H9 (cell line): ENCODE measurements at regions not wholly inside any gene's neighbourhood (a gene's known extent, or its start where the extent isn't known, plus 50 kb on each side); places are given as distances from the start of the nearest gene placed in this dataset.

Source experiments
- DNase-seq: peaks from one replicate; pipeline ENCODE4 v3.0.0-alpha.2; 2017
- H2AFZ ChIP-seq: one replicate; pipeline ENCODE4 v1.6.1; 2013; ENCODE audit warnings: mild to moderate bottlenecking, low read length, control low read depth, moderate library complexity
- H2AK5ac ChIP-seq: 2 replicates; pipeline ENCODE4 v1.6.1; 2013; ENCODE audit warnings: low read length, control low read depth, mixed read lengths; ENCODE audit not compliant: insufficient read length
- H2BK120ac ChIP-seq: one replicate; pipeline ENCODE4 v1.6.1; 2013; ENCODE audit warnings: low read depth, mild to moderate bottlenecking, low read length, control low read depth, inconsistent platforms; ENCODE audit not compliant: poor library complexity, severe bottlenecking
- H2BK12ac ChIP-seq: 2 replicates; pipeline ENCODE4 v1.6.1; 2013; ENCODE audit warnings: low read length, control low read depth, mixed read lengths, low read depth; ENCODE audit not compliant: insufficient read length
- H2BK15ac ChIP-seq: 2 replicates; pipeline ENCODE4 v1.6.1; 2013; ENCODE audit warnings: low read depth, low read length, control low read depth
- H2BK20ac ChIP-seq: one replicate; pipeline ENCODE4 v1.6.1; 2013; ENCODE audit warnings: low read depth, mild to moderate bottlenecking, low read length, control low read depth, inconsistent platforms; ENCODE audit not compliant: poor library complexity, severe bottlenecking
- H2BK5ac ChIP-seq: 2 replicates; pipeline ENCODE4 v1.6.1; 2013; ENCODE audit warnings: low read length, control low read depth, mixed read lengths; ENCODE audit not compliant: insufficient read length
- H3K14ac ChIP-seq: 2 replicates; pipeline ENCODE4 v1.6.1; 2013; ENCODE audit warnings: low read length, control low read depth; ENCODE audit not compliant: insufficient read depth
- H3K18ac ChIP-seq: 2 replicates; pipeline ENCODE4 v1.6.1; 2013; ENCODE audit warnings: low read depth, mild to moderate bottlenecking, mixed read lengths, low read length, control low read depth; ENCODE audit not compliant: insufficient read length
- H3K23ac ChIP-seq: 2 replicates; pipeline ENCODE4 v1.6.1; 2013; ENCODE audit warnings: low read length, control low read depth, mixed read lengths, low read depth; ENCODE audit not compliant: insufficient read length
- H3K23me2 ChIP-seq: 2 replicates; pipeline ENCODE4 v1.6.1; 2013; ENCODE audit warnings: low read depth, mild to moderate bottlenecking, mixed read lengths, low read length, control low read depth; ENCODE audit not compliant: insufficient read length, poor library complexity, severe bottlenecking
- H3K27ac ChIP-seq: 2 replicates; pipeline ENCODE4 v1.5.1; 2013; ENCODE audit warnings: low read length, control low read depth, mixed read lengths, low read depth; ENCODE audit not compliant: insufficient read length
- H3K27me3 ChIP-seq: 2 replicates; pipeline ENCODE4 v1.6.1; 2013; ENCODE audit warnings: low read length, control low read depth, inconsistent platforms; ENCODE audit not compliant: insufficient read depth
- H3K4ac ChIP-seq: 2 replicates; pipeline ENCODE4 v1.6.1; 2013; ENCODE audit warnings: low read depth, mild to moderate bottlenecking, control low read depth, inconsistent platforms, low read length, moderate library complexity
- H3K4me1 ChIP-seq: 2 replicates; pipeline ENCODE4 v1.6.1; 2013; ENCODE audit warnings: low read length, control low read depth, inconsistent platforms; ENCODE audit not compliant: insufficient read depth
- H3K4me2 ChIP-seq: 2 replicates; pipeline ENCODE4 v1.6.1; 2013; ENCODE audit warnings: low read length, control low read depth, mixed read lengths; ENCODE audit not compliant: insufficient read length, insufficient read depth
- H3K56ac ChIP-seq: 2 replicates; pipeline ENCODE4 v1.6.1; 2013; ENCODE audit warnings: low read depth, mild to moderate bottlenecking, mixed read lengths, low read length, control low read depth; ENCODE audit not compliant: insufficient read length
- H3K79me1 ChIP-seq: 2 replicates; pipeline ENCODE4 v1.6.1; 2013; ENCODE audit warnings: low read depth, mild to moderate bottlenecking, moderate library complexity, low read length, control low read depth, inconsistent platforms; ENCODE audit not compliant: insufficient read depth, poor library complexity, severe bottlenecking
- H3K79me2 ChIP-seq: 2 replicates; pipeline ENCODE4 v1.6.1; 2013; ENCODE audit warnings: low read length, control low read depth, inconsistent platforms; ENCODE audit not compliant: insufficient read depth
- H3K9ac ChIP-seq: 2 replicates; pipeline ENCODE4 v1.6.1; 2013; ENCODE audit warnings: low read length, control low read depth, mixed read lengths; ENCODE audit not compliant: insufficient read length; ENCODE audit errors: extremely low read depth
- H3K9me3 ChIP-seq: one replicate; pipeline ENCODE4 v1.6.1; 2013; ENCODE audit warnings: low read depth, low read length, inconsistent platforms; ENCODE audit not compliant: control insufficient read depth
- H3T11ph ChIP-seq: one replicate; pipeline ENCODE4 v1.6.1; 2013; ENCODE audit warnings: mild to moderate bottlenecking, low read length, control low read depth, inconsistent platforms
- H4K20me1 ChIP-seq: one replicate; pipeline ENCODE4 v1.6.1; 2013; ENCODE audit not compliant: control insufficient read depth, insufficient read length, insufficient read depth
- H4K5ac ChIP-seq: 2 replicates; pipeline ENCODE4 v1.6.1; 2013; ENCODE audit warnings: low read depth, mild to moderate bottlenecking, mixed read lengths, low read length, control low read depth; ENCODE audit not compliant: insufficient read length
- H4K8ac ChIP-seq: replicated peaks from 2 replicates; pipeline ENCODE4 v1.6.1; 2013; ENCODE audit warnings: low read length, control low read depth, mixed read lengths, low read depth; ENCODE audit not compliant: insufficient read length
- H4K91ac ChIP-seq: 2 replicates; pipeline ENCODE4 v1.6.1; 2013; ENCODE audit warnings: low read depth, mild to moderate bottlenecking, moderate library complexity, mixed read lengths, low read length, control low read depth; ENCODE audit not compliant: insufficient read length
- H3K27ac Mint-ChIP-seq, 3 experiments: 2 replicates in 2 of 3; 3 replicates in 1 of 3; pipeline ENCODE4 v1.8.0; 2020 to 2021; ENCODE audit warnings: mixed read lengths in 3 of 3, mild to moderate bottlenecking in 1 of 3, moderate library complexity in 1 of 3
- H3K27me3 Mint-ChIP-seq: 2 replicates; pipeline ENCODE4 v1.8.0; 2021; ENCODE audit warnings: low read depth, mild to moderate bottlenecking, moderate library complexity, mixed read lengths
- H3K36me3 Mint-ChIP-seq, 3 experiments: 2 replicates in 2 of 3; 3 replicates in 1 of 3; pipeline ENCODE4 v1.8.0; 2020 to 2021; ENCODE audit warnings: low read depth in 3 of 3, mixed read lengths in 3 of 3; ENCODE audit not compliant: insufficient read depth in 1 of 3
- H3K4me1 Mint-ChIP-seq, 2 experiments: 2 replicates each; pipeline ENCODE4 v1.8.0; 2020; ENCODE audit warnings: mixed read lengths in 2 of 2
- H3K4me3 Mint-ChIP-seq, 2 experiments: 2 replicates in 1 of 2; 3 replicates in 1 of 2; pipeline ENCODE4 v1.8.0; 2020 to 2021; ENCODE audit warnings: mild to moderate bottlenecking in 2 of 2, mixed read lengths in 2 of 2, moderate library complexity in 1 of 2
- H3K9me3 Mint-ChIP-seq, 2 experiments: 2 replicates in 1 of 2; 3 replicates in 1 of 2; pipeline ENCODE4 v1.8.0; 2020; ENCODE audit warnings: mild to moderate bottlenecking in 2 of 2, mixed read lengths in 2 of 2, moderate library complexity in 1 of 2
- CTCF ChIP-seq: fragments of 200-600 bp; sonication (generic); conservative IDR thresholded peaks from 3 replicates; pipeline ENCODE4 v1.8.0; 2021; ENCODE audit warnings: antibody characterized with exemption, mild to moderate bottlenecking
- WGBS: extraction: QIAGEN DNeasy Blood & Tissue Kit; methylation state at CpG from one replicate; pipeline ENCODE4 v1.1.7; 2013; ENCODE audit warnings: missing lambda C conversion rate, low lambda C conversion rate, mixed read lengths; ENCODE audit not compliant: insufficient read length; ENCODE audit errors: extremely low coverage; 5-methylcytosine and 5-hydroxymethylcytosine counted together

- H3K9ac ChIP-seq: no peak overlapping the region
- no peak overlapping the region for H2AFZ ChIP-seq
- no peaks in the 10 kb centered on the region for H3K79me2 ChIP-seq
- no peak overlapping the region for H2BK120ac ChIP-seq
- H4K20me1 ChIP-seq: no peaks in the 10 kb centered on the region
- Mint-ChIP-seq H3K27ac (no peak overlapping the region), H3K4me1 (peaks cover 4 to 5% of the 10 kb centered on the region in 2 experiments), H3K27me3 (no peaks in the 10 kb centered on the region), H3K9me3 (no peaks in the 10 kb centered on the region; a peak in 1 of 5 replicates), H3K4me3 (no peak overlapping the region), H3K36me3 (no peaks in the 10 kb centered on the region)
- H3K27ac ChIP-seq: no peak overlapping the region
- H2BK20ac ChIP-seq: no peak overlapping the region
- H3K56ac ChIP-seq: no peak overlapping the region
- H3K23ac ChIP-seq: no peak overlapping the region
- H2BK5ac ChIP-seq: no peak overlapping the region
- no peak overlapping the region for H3K18ac ChIP-seq
- H3K23me2 ChIP-seq: no peaks in the 10 kb centered on the region
- no peak overlapping the region for H4K91ac ChIP-seq
- H3T11ph ChIP-seq: no peak overlapping the region
- no peak overlapping the region for H3K4ac ChIP-seq
- WGBS: no CpG with 5 or more reads among the region's 2 CpGs
- H2BK15ac ChIP-seq: no peak overlapping the region
- no peak overlapping the region for H4K8ac ChIP-seq
- H2AK5ac ChIP-seq: no peak overlapping the region
- no peaks in the 10 kb centered on the region for H3K4me1 ChIP-seq
- no peak for TF ChIP-seq CTCF
- DNase-seq: no peak
- H3K4me2 ChIP-seq: no peak overlapping the region
- H3K9me3 ChIP-seq: no peaks in the 10 kb centered on the region
- no peaks in the 10 kb centered on the region for H3K79me1 ChIP-seq
- no peaks in the 10 kb centered on the region for H3K27me3 ChIP-seq
- H4K5ac ChIP-seq: no peak overlapping the region
- no peak overlapping the region for H2BK12ac ChIP-seq
- no peak overlapping the region for H3K14ac ChIP-seq
Measured at GRCh38 chr5:166507810-166508425, 1783.5 kb upstream of the WWC1 start.
